GM11168 (cell line): ENCODE measurements at regions not wholly inside any gene's neighbourhood (a gene's known extent, or its start where the extent isn't known, plus 50 kb on each side); places are given as distances from the start of the nearest gene placed in this dataset.

Source experiments
- in situ Hi-C: fragments of 300-500 bp; cut with MboI; formaldehyde crosslinking; loops from one replicate; pipeline ENCODE4 v1.12.0; 2022; ENCODE audit warnings: low sequenced_read_pairs; ENCODE audit not compliant: unreplicated experiment

- in situ Hi-C loops: no loop called here
Observed at GRCh38 chr22:27634043-27634740, 167.4 kb downstream of the MN1 start.

- in situ Hi-C loops: no loop called here
Observed at GRCh38 chr22:27635435-27635834, 166.1 kb downstream of the MN1 start.

DNA sequence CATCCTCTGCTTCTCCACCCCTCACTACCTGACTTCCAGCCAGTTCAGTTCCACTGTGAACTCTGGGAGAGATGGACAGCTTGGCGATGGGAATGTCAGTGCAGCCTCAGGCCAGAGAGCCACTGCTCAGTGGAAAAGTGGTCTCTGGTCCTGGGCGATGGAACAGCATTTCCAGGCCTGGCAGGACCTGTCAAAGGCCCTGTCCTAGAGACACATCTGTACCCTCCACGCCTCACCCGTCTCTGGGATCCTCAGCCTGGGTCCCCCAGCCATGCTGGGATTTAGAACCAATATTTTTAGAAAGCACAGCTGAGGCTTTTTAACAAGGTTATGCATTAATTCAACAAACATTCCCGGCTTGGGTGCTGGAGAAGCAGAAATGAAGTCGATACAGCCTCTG lies 165.7 kb downstream of the MN1 start:
- in situ Hi-C loops: no loop called here

- in situ Hi-C loops: no loop called here
Observed at GRCh38 chr22:27636716-27637508, 164.6 kb downstream of the MN1 start.

GRCh38 chr22:27637604-27638003 lies 164.0 kb downstream of the MN1 start:
- in situ Hi-C loops: no loop called here

DNA sequence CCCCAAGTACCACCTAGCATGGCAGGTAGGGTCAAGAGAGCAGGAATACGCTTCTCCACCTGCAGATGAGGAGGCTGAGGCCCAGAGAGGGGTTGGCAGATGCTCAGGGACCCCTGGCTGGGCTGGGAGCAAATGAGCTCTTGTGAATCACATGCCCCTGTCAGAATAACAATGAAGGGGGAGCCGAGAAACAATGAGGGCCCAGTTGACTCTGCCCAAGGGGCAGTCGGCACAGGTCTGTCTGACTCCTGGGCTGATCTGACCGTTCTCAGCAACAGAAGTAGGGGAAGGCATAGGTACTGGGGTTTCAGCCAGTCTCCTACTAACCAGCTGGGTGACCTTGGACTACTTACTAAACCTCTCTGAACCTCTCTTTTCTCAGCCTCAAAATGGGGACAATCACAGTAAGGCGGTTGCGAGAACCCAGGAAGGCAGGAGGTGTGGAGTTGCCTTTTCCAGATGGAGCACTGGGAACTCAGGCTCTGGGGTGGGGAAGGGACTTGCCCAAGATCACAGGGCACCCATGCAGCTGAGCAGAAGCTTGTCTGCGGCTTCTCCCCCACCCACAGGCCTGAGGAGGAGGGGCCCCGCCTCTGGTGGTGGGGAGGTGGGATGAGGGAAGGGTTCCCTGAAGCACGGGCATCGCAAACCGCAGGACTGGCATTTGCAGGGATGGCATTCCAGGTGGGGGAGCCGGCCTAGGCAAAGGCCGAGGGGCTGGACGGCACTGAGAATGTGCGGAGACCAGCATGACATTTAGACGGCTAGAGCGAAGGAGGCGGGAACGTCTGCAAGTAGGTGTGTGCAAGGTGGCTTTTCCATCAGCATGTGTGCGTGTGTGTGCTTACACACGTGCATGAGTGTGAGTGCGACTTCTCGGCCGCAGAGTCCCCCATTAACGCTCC lies 163.0 kb downstream of the MN1 start:
- in situ Hi-C loops: no loop called here

GRCh38 chr22:27639248-27640086 lies 162.1 kb downstream of the MN1 start:
- in situ Hi-C loops: no loop called here

DNA sequence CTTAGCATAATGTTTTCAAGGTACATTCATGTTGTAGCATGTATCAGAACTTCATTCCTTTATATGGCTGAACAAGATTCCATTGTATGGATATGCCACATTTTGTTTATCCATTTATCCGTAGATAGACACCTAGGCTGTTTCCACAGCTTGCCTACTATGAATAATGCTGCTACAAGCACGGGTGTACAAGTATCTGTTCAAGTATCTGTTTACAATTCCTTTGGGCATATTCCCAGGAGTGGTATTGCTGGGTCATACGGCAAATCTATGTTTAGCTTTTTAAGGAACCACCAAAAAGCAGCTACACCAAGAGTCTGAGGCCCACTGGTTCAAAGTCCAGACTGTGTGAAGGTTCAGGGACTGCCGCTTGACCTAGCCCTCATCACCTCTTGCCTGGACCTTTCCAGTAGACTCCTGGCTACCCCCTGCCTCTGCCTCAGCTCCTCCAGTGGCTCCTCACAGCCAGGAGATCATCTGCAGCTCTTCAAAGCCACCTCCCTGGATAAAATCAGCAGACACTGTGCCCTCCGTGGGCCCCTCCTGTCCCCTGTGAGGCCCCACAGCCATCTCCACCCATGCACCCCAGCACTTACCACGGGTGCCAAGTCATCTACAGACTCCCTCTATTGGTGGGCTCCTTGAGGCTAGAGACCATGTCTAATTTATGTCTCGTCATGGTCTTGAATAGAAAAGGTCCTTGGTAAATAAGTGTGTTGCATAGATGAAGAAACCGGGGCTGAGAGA lies 160.3 kb downstream of the MN1 start:
- in situ Hi-C loops: no loop called here

DNA sequence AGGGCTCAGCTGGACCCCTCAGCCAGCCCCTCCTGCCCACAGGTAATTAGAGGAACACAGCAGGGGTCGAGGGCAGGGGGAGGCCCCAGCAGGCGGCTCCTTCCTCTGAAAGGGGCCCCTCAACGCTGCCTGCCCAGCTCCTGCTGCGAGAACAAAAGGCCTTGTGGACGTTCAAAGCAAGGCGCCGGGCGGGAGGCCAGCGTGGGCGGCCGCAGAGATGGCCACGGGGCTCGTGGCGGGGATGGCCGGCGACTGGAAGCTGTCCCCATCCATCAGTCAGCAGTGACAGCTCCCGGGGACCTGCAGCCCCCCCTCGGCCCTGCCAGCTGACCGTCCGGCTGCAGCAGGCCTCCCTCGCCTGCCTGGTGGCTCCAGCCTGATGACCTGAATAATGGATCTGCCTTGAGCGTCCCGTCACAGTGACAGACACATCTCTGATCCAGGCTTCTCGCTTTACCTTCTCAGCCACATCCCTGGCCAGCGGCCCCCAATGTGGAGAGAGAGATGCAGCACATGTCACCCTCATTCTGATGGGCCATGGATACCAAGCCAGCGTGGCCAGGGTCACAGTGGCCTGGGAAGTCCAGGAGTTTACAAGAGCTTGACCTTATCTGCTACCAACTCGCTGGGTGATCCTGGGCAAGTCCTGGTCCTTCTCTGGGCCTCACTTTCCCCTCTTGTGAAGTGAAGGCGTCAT lies 159.3 kb downstream of the MN1 start:
- in situ Hi-C loops: no loop called here

GRCh38 chr22:27643907-27644306 lies 157.6 kb downstream of the MN1 start:
- in situ Hi-C loops: no loop called here

- in situ Hi-C loops: no loop called here
Observed at GRCh38 chr22:27644566-27644965, 157.0 kb downstream of the MN1 start.

- in situ Hi-C loops: no loop called here
Observed at GRCh38 chr22:27647540-27647939, 154.0 kb downstream of the MN1 start.

DNA sequence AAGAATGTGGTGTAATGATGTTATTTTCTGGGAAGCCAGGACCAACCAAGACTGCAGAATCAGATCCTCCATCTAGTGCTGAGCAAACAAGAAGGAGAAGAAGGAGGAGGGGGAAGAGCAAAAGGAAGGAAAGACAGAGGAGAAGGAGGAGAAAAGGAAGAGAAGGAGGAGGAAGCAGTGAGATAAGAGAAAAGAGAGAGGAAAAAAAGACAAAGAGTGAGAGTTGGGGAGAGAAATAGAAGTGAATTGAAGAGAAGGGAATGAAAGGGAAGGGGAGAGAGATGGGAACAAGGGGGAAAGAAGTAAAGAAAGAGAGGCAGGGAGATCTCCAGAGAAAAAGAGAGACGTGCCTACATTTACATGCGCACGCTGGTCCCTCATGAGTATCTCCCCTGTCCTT lies 153.5 kb downstream of the MN1 start:
- in situ Hi-C loops: no loop called here

GRCh38 chr22:27648853-27649252 lies 152.7 kb downstream of the MN1 start:
- in situ Hi-C loops: no loop called here

DNA sequence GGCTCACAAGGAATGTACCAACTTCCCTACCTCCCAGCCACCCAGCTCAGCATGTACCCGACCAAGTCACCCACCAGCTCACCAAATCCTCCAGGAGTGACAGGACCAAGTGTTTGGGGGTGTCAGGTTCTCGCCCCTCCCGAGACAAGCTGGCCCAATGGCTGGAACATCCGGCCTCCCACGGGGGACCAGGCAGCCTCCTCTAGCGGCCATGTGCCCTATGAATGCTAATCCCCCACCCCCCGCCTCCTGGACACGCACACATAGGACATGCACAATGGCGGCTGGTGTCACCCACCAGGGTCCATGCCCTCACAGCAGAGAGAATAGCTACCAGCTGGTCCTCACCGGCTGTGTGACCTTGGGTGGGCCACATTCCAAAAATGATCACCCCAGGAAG lies 151.0 kb downstream of the MN1 start:
- in situ Hi-C loops: no loop called here

- in situ Hi-C loops: no loop called here
Observed at GRCh38 chr22:27650985-27651384, 150.6 kb downstream of the MN1 start.

DNA sequence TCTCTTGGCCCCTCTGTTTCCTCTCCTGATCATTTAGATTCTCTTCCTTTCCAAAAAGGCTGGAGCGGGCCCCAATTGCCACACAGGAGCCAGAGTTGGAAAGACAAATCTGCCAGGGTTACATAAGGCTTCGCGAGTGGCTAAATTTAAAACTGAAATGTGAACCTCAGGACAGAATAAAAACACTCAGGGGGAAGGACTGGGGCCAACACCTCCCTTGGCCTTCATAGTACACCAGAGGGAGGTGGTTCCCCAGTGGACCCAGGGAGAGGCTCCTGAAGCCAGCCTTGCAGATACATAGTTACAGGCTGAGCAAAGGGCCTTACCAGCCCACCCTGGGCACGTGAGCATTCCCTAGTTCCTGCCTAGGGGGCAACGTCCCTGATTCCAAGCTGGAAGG lies 150.1 kb downstream of the MN1 start:
- in situ Hi-C loops: no loop called here

GRCh38 chr22:27654546-27655445 lies 146.8 kb downstream of the MN1 start:
- in situ Hi-C loops: no loop called here
